Omental fat pad (tissue), 3 donors: ENCODE measurements at regions not wholly inside any gene's neighbourhood (a gene's known extent, or its start where the extent isn't known, plus 50 kb on each side); places are given as distances from the start of the nearest gene placed in this dataset.

Source experiments
- ATAC-seq: fragments of 150-250 bp; one replicate; pipeline ENCODE4 v1.9.1; 2016; ENCODE audit warnings: mild to moderate bottlenecking, moderate library complexity; ENCODE audit not compliant: low FRiP score
- DNase-seq: peaks from one replicate; pipeline ENCODE4 v3.0.0-alpha.2; 2019; ENCODE audit warnings: low spot score
- CTCF ChIP-seq, 3 donors: fragments of 450-650 bp; IDR thresholded peaks; one replicate each; pipeline ENCODE4 v1.5.1; 2016 to 2017; ENCODE audit warnings: antibody characterized with exemption in 3 of 3, mild to moderate bottlenecking in 3 of 3, moderate library complexity in 2 of 3

DNA sequence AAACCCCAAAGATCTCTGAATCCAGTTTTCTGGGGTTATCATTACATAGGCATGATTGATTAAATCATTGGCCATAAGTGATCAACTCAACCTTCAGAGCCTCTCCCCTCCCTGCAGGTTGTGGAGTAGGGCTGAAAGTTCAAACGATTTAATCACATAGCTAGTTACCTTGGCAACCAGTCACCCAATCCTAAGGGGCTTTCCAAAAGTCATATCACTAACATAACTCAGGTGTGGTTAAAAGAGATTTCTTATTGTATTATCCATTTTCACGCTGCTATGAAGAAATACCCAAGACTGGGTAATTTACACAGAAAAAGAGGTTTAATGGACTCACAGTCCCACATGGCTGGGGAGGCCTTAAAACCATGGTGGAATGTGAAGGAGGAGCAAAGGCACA is 935.1 kb upstream of the SLC35B3 start:
- DNase-seq (no peak), ATAC-seq (no peak)
- no peak for TF ChIP-seq CTCF (IDR thresholded peaks at IDR 0.05)

DNA sequence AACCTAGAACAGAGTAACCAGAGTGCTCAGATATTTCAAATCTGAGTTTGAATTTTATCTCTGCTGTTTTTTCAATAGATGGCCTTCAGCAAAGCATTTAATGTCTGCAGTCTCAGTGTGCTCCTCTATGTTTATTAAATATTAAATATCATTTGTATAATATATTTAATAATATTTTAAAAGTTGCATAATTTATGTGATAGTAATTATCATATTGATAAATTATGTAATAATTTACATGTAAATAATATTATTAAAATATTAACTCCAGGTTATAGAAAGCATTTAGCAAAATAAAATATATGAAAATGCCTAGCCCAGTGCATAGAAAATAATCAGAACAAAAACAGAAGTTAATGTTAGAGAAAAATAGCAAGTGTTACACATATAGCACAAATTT is 930.0 kb upstream of the SLC35B3 start:
- ATAC-seq (no peak), DNase-seq (no peak)
- TF ChIP-seq CTCF (IDR thresholded peaks at IDR 0.05), result no peak

GRCh38 chr6:9361749-9362148 is 926.4 kb upstream of the SLC35B3 start:
- no peak for DNase-seq
- no peak for ATAC-seq
- TF ChIP-seq CTCF (IDR thresholded peaks at IDR 0.05), result no peak

GRCh38 chr6:9360881-9361280 is 925.5 kb upstream of the SLC35B3 start:
- DNase-seq (no peak), ATAC-seq (no peak)
- TF ChIP-seq CTCF (IDR thresholded peaks at IDR 0.05), result no peak

DNA sequence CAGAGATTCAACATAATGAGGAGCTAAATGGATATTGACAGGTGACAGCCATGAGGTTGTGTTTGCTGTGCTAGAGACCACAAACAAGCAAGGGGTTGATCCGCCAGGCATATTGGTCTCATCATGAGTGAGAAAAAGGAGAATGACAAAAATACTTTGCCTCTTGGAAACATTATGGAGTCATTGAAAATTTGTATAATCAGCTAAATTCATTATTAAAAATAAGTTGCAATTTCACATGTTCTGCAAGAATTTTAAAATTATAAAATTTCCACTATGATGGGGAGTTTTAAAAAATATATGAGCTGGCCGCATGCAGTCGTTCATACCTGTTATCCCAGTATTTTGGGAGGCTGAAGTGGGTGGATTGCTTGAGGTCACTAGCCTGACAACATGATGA is 912.3 kb upstream of the SLC35B3 start:
- ATAC-seq (no peak), DNase-seq (no peak)
- TF ChIP-seq CTCF (IDR thresholded peaks at IDR 0.05), result no peak

DNA sequence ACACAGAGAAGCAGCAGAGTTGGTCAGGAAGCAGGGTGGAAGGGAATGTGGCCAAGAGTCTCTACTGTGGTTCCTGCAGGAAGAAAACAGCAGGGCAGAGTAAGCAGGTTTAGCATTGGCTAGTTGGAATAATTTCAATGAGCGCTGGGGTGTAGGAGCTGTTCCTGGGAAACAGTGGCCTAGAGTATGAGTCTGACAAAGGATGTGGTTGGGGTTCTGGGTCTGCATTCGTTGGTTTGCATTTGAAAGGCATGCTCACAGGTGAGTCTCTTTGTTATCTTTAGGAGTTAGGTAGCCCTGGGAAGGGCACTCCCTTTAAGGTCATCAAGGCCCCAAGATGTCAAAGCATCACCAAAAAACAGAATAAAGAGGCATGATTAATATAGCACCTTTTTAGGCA is 911.6 kb upstream of the SLC35B3 start:
- TF ChIP-seq CTCF (IDR thresholded peaks at IDR 0.05), result no peak
- DNase-seq, result no peak
- ATAC-seq, result no peak

DNA sequence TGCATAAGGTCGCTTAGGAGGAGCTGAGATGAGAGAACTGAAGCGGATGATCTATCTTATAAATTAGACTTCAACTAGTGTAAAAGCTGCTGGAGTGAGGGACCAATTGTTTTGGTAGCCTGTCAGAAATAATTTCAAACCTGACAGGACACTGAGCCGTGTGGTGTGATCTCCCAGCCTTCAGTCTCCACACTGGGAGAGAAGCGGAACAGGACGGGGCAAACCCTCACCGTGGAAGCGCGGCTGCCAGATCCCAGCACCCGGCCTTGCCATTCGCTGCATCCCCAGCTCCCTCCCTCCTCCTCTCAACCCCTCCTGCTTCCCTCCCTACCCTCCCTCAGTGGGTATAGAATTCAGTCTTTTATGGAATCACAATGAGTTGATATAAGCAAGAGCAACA is 900.1 kb upstream of the SLC35B3 start:
- DNase-seq (no peak), ATAC-seq (no peak)
- no peak for TF ChIP-seq CTCF (IDR thresholded peaks at IDR 0.05)
